Astrocyte (in vitro differentiated cells and primary cell): ENCODE measurements at regions not wholly inside any gene's neighbourhood (a gene's known extent, or its start where the extent isn't known, plus 50 kb on each side); places are given as distances from the start of the nearest gene placed in this dataset.

Experiments used
- CTCF ChIP-seq: IDR thresholded peaks from 2 replicates; pipeline ENCODE4 v1.5.1; 2011; ENCODE audit warnings: low read depth, mild to moderate bottlenecking, inconsistent platforms, low read length, moderate library complexity; ENCODE audit not compliant: insufficient read depth
- EZH2 ChIP-seq: IDR thresholded peaks from 2 replicates; pipeline ENCODE4 v1.6.1; 2012; ENCODE audit warnings: mild to moderate bottlenecking, low read length, inconsistent platforms; ENCODE audit not compliant: insufficient read depth

GRCh38 chr1:102757363-102757762 is 351.0 kb downstream of the COL11A1 start:
- TF ChIP-seq CTCF (no peak), EZH2 (no peak)
